Liver (tissue), 8 donors: ENCODE measurements at regions not wholly inside any gene's neighbourhood (a gene's known extent, or its start where the extent isn't known, plus 50 kb on each side); places are given as distances from the start of the nearest gene placed in this dataset.

ENCODE experiments used
- DNase-seq: peaks from one replicate; pipeline ENCODE4 v3.0.0-alpha.2; 2017; ENCODE audit warnings: low spot score
- H3K27ac ChIP-seq, 2 donors: one replicate each; pipeline ENCODE4 v1.7.0; 2013; ENCODE audit warnings: inconsistent platforms in 2 of 2, low read length in 2 of 2, control low read depth in 1 of 2, low read depth in 1 of 2, mild to moderate bottlenecking in 1 of 2
- H3K27me3 ChIP-seq, 4 donors: one replicate each; pipeline versions ENCODE4 v1.6.1 to v1.7.0; 2013; ENCODE audit warnings: low read length in 3 of 4, inconsistent platforms in 1 of 4, mild to moderate bottlenecking in 1 of 4, moderate library complexity in 1 of 4; ENCODE audit not compliant: control insufficient read depth in 4 of 4, insufficient read depth in 4 of 4
- H3K36me3 ChIP-seq, 4 donors: one replicate each; pipeline versions ENCODE4 v1.6.1 to v1.7.0; 2013; ENCODE audit warnings: low read length in 3 of 4, mild to moderate bottlenecking in 3 of 4, low read depth in 1 of 4, moderate library complexity in 1 of 4; ENCODE audit not compliant: control insufficient read depth in 4 of 4, insufficient read depth in 3 of 4
- H3K4me1 ChIP-seq, 4 donors: one replicate each; pipeline versions ENCODE4 v1.6.1 to v1.7.0; 2013; ENCODE audit warnings: low read length in 3 of 4, mild to moderate bottlenecking in 3 of 4, moderate library complexity in 1 of 4; ENCODE audit not compliant: control insufficient read depth in 4 of 4, insufficient read depth in 4 of 4
- H3K4me3 ChIP-seq, 3 donors: one replicate each; pipeline versions ENCODE4 v1.6.1 to v1.7.0; 2013; ENCODE audit warnings: low read length in 3 of 3, control low read depth in 1 of 3, low read depth in 1 of 3, mild to moderate bottlenecking in 1 of 3
- H3K9ac ChIP-seq, 2 donors: one replicate each; pipeline ENCODE4 v1.7.0; 2013; ENCODE audit warnings: low read length in 2 of 2, mild to moderate bottlenecking in 2 of 2, moderate library complexity in 2 of 2, control low read depth in 1 of 2, low read depth in 1 of 2
- H3K9me3 ChIP-seq, 4 donors: one replicate each; pipeline versions ENCODE4 v1.6.1 to v1.7.0; 2013; ENCODE audit warnings: low read length in 3 of 4; ENCODE audit not compliant: control insufficient read depth in 4 of 4
- EGR1 ChIP-seq, 2 donors: IDR thresholded peaks; 2 replicates each; pipeline ENCODE4 v1.6.1; 2016 to 2018; ENCODE audit warnings: antibody characterized with exemption in 2 of 2, low read depth in 2 of 2
- FOXA1 ChIP-seq: IDR thresholded peaks from 2 replicates; pipeline ENCODE4 v1.6.1; 2016; ENCODE audit warnings: antibody characterized with exemption
- GABPA ChIP-seq, 2 donors: IDR thresholded peaks in 1 of 2; conservative IDR thresholded peaks in 1 of 2; 2 replicates each; pipeline ENCODE4 v1.6.1; 2016; ENCODE audit warnings: antibody characterized with exemption in 2 of 2, mild to moderate bottlenecking in 1 of 2, moderate library complexity in 1 of 2
- HNF4A ChIP-seq, 2 donors: conservative IDR thresholded peaks; 2 replicates each; pipeline ENCODE4 v1.6.1; 2016; ENCODE audit warnings: antibody characterized with exemption in 2 of 2, mild to moderate bottlenecking in 2 of 2
- HNF4G ChIP-seq: IDR thresholded peaks from 2 replicates; pipeline ENCODE4 v1.6.1; 2016; ENCODE audit warnings: antibody characterized with exemption
- JUND ChIP-seq, 2 donors: IDR thresholded peaks; 2 replicates each; pipeline ENCODE4 v1.6.1; 2016; ENCODE audit warnings: antibody characterized with exemption in 2 of 2
- NR2F2 ChIP-seq: IDR thresholded peaks from 2 replicates; pipeline ENCODE4 v1.6.1; 2016; ENCODE audit warnings: antibody characterized with exemption
- RAD21 ChIP-seq, 2 donors: IDR thresholded peaks; 2 replicates each; pipeline ENCODE4 v1.6.1; 2016; ENCODE audit warnings: antibody characterized with exemption in 2 of 2, mild to moderate bottlenecking in 2 of 2
- RXRA ChIP-seq, 2 donors: IDR thresholded peaks; 2 replicates each; pipeline ENCODE4 v1.6.1; 2017 to 2018; ENCODE audit warnings: antibody characterized with exemption in 2 of 2, mild to moderate bottlenecking in 1 of 2
- SP1 ChIP-seq: IDR thresholded peaks from 2 replicates; pipeline ENCODE4 v1.6.1; 2018; ENCODE audit warnings: antibody characterized with exemption, mild to moderate bottlenecking
- TAF1 ChIP-seq: conservative IDR thresholded peaks from 2 replicates; pipeline ENCODE4 v1.6.1; 2016; ENCODE audit warnings: antibody characterized with exemption, mild to moderate bottlenecking
- YY1 ChIP-seq: IDR thresholded peaks from 2 replicates; pipeline ENCODE4 v1.6.1; 2016; ENCODE audit warnings: antibody characterized with exemption, mild to moderate bottlenecking
- WGBS: extraction: QIAGEN DNeasy Blood & Tissue Kit; methylation state at CpG from one replicate; pipeline ENCODE4 v1.1.7; 2013; 5-methylcytosine and 5-hydroxymethylcytosine counted together
- TF ChIP-seq, protein P1 (sequence below): IDR thresholded peaks from 2 replicates; pipeline ENCODE4 v1.6.1; 2016; ENCODE audit warnings: antibody characterized with exemption
- TF ChIP-seq, protein P2 (sequence below): IDR thresholded peaks from 2 replicates; pipeline ENCODE4 v1.6.1; 2016; ENCODE audit warnings: antibody characterized with exemption, mild to moderate bottlenecking
- TF ChIP-seq, protein P3 (sequence below): IDR thresholded peaks from 2 replicates; pipeline ENCODE4 v1.6.1; 2016; ENCODE audit warnings: antibody characterized with exemption
- TF ChIP-seq, protein P4 (sequence below): fragments of 150-350 bp; IDR thresholded peaks from 2 replicates; pipeline ENCODE4 v1.5.1; 2017; ENCODE audit warnings: improper control_type of control experiment, low read depth, low read length; ENCODE audit not compliant: missing input control
- TF ChIP-seq, protein P5 (sequence below): IDR thresholded peaks from 2 replicates; pipeline ENCODE4 v1.6.1; 2016; ENCODE audit warnings: antibody characterized with exemption
- donor health status: healthy.
- donor health status: healthy.
- donor health status: healthy.
- donor health status: healthy.
- donor health status: healthy.

DNA sequence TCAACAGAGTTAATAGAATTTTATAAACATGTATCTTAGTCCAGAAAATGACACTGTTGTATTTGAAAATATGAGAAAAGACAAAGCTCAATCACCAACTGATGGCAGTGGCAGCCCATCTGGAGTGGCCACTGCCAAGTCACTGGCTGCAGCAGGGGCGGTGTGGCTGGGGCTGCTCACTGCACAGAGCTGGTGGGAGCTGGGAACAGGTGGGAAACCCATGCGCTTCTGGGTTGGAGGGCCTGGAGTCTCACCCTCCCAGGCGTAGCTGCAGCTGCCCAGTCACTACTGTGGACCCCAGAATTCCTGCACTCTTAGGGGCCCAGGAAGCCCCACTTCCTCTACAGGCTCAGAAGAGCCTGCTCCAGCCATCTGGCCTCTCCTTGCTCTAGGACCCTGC, 251.8 kb upstream of the NDST4 start:
- H3K27me3 ChIP-seq = no peaks in the 10 kb centered on the region
- no peaks in the 10 kb centered on the region for H3K4me1 ChIP-seq
- H3K36me3 ChIP-seq = no peaks in the 10 kb centered on the region
- no peaks in the 10 kb centered on the region for H3K9me3 ChIP-seq
- H3K4me3 ChIP-seq = no peak overlapping the region
- H3K27ac ChIP-seq = no peak overlapping the region
- no peak overlapping the region for H3K9ac ChIP-seq
- no peak for DNase-seq
- TF ChIP-seq EGR1 (IDR thresholded peaks at IDR 0.05; ENCODE audit: low read depth in 2 of 2) (no peak), TAF1 (no peak), HNF4A (conservative IDR thresholded peaks at IDR 0.05) (no peak), JUND (IDR thresholded peaks at IDR 0.05) (no peak), RAD21 (IDR thresholded peaks at IDR 0.05) (no peak), YY1 (no peak), GABPA (IDR thresholded peaks at IDR 0.05 in 1 of 2, conservative IDR thresholded peaks at IDR 0.05 in 1 of 2) (no peak), SP1 (no peak)
- TF ChIP-seq, protein P1, sequence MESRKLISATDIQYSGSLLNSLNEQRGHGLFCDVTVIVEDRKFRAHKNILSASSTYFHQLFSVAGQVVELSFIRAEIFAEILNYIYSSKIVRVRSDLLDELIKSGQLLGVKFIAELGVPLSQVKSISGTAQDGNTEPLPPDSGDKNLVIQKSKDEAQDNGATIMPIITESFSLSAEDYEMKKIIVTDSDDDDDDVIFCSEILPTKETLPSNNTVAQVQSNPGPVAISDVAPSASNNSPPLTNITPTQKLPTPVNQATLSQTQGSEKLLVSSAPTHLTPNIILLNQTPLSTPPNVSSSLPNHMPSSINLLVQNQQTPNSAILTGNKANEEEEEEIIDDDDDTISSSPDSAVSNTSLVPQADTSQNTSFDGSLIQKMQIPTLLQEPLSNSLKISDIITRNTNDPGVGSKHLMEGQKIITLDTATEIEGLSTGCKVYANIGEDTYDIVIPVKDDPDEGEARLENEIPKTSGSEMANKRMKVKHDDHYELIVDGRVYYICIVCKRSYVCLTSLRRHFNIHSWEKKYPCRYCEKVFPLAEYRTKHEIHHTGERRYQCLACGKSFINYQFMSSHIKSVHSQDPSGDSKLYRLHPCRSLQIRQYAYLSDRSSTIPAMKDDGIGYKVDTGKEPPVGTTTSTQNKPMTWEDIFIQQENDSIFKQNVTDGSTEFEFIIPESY = no peak
- TF ChIP-seq, protein P2, sequence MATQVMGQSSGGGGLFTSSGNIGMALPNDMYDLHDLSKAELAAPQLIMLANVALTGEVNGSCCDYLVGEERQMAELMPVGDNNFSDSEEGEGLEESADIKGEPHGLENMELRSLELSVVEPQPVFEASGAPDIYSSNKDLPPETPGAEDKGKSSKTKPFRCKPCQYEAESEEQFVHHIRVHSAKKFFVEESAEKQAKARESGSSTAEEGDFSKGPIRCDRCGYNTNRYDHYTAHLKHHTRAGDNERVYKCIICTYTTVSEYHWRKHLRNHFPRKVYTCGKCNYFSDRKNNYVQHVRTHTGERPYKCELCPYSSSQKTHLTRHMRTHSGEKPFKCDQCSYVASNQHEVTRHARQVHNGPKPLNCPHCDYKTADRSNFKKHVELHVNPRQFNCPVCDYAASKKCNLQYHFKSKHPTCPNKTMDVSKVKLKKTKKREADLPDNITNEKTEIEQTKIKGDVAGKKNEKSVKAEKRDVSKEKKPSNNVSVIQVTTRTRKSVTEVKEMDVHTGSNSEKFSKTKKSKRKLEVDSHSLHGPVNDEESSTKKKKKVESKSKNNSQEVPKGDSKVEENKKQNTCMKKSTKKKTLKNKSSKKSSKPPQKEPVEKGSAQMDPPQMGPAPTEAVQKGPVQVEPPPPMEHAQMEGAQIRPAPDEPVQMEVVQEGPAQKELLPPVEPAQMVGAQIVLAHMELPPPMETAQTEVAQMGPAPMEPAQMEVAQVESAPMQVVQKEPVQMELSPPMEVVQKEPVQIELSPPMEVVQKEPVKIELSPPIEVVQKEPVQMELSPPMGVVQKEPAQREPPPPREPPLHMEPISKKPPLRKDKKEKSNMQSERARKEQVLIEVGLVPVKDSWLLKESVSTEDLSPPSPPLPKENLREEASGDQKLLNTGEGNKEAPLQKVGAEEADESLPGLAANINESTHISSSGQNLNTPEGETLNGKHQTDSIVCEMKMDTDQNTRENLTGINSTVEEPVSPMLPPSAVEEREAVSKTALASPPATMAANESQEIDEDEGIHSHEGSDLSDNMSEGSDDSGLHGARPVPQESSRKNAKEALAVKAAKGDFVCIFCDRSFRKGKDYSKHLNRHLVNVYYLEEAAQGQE = no peak
- WGBS = 79% methylated on average over 3 of the region's 3 CpGs

DNA sequence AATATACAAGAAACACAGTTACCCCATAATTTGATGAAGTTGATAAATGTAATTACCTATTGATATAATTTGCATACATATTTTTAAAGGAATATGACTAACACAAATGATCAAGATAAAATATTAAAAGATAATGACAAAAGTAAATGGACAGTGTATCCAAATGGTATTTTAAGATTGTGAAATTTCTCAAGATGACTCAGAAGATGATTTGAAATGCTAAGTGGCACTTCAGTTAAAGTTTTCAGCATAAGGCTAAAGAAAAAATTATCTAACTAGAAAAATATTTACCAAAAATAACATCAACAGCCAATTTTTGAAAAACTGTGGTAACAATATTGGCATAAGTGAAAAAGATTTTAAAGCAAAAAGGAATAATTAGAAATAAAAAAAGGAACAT, 248.4 kb upstream of the NDST4 start:
- no peak overlapping the region for H3K27ac ChIP-seq
- H3K4me1 ChIP-seq = no peaks in the 10 kb centered on the region
- H3K27me3 ChIP-seq = no peaks in the 10 kb centered on the region
- no peaks in the 10 kb centered on the region for H3K36me3 ChIP-seq
- H3K4me3 ChIP-seq = no peak overlapping the region
- H3K9me3 ChIP-seq = peaks cover 0 to 6% (median 0%) of the 10 kb centered on the region in 4 donors
- no peak for DNase-seq
- TF ChIP-seq GABPA (IDR thresholded peaks at IDR 0.05 in 1 of 2, conservative IDR thresholded peaks at IDR 0.05 in 1 of 2) (no peak), RXRA (IDR thresholded peaks at IDR 0.05) (no peak), EGR1 (IDR thresholded peaks at IDR 0.05; ENCODE audit: low read depth in 2 of 2) (no peak), SP1 (no peak), HNF4A (conservative IDR thresholded peaks at IDR 0.05) (no peak), FOXA1 (no peak), YY1 (no peak), RAD21 (IDR thresholded peaks at IDR 0.05) (no peak), JUND (IDR thresholded peaks at IDR 0.05) (no peak), NR2F2 (no peak), HNF4G (no peak)
- TF ChIP-seq, protein P1 = no peak
- TF ChIP-seq, protein P3, sequence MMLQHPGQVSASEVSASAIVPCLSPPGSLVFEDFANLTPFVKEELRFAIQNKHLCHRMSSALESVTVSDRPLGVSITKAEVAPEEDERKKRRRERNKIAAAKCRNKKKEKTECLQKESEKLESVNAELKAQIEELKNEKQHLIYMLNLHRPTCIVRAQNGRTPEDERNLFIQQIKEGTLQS = no peak
- TF ChIP-seq, protein P4, sequence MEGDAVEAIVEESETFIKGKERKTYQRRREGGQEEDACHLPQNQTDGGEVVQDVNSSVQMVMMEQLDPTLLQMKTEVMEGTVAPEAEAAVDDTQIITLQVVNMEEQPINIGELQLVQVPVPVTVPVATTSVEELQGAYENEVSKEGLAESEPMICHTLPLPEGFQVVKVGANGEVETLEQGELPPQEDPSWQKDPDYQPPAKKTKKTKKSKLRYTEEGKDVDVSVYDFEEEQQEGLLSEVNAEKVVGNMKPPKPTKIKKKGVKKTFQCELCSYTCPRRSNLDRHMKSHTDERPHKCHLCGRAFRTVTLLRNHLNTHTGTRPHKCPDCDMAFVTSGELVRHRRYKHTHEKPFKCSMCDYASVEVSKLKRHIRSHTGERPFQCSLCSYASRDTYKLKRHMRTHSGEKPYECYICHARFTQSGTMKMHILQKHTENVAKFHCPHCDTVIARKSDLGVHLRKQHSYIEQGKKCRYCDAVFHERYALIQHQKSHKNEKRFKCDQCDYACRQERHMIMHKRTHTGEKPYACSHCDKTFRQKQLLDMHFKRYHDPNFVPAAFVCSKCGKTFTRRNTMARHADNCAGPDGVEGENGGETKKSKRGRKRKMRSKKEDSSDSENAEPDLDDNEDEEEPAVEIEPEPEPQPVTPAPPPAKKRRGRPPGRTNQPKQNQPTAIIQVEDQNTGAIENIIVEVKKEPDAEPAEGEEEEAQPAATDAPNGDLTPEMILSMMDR = no peak
- TF ChIP-seq, protein P2 = no peak
- TF ChIP-seq, protein P5, sequence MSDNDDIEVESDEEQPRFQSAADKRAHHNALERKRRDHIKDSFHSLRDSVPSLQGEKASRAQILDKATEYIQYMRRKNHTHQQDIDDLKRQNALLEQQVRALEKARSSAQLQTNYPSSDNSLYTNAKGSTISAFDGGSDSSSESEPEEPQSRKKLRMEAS = no peak
- H3K9ac ChIP-seq = no peak overlapping the region
